ENCODE measurements at regions not wholly inside any gene's neighbourhood (a gene's known extent, or its start where the extent isn't known, plus 50 kb on each side); places are given as distances from the start of the nearest gene placed in this dataset.

GRCh38 chr1:147811273-147811672 is 50.9 kb upstream of the GJA5 start:
- DNase-seq (ENCODE audit: low read depth in 4 of 4, low spot score in 1 of 4) = no peak

- DNase-seq (ENCODE audit: low read depth in 4 of 4, low spot score in 1 of 4) = no peak
Measured at GRCh38 chr1:147811751-147812150, 51.3 kb upstream of the GJA5 start.

- DNase-seq (ENCODE audit: low read depth in 4 of 4, low spot score in 1 of 4) = no peak
Measured at GRCh38 chr1:147812799-147813198, 52.4 kb upstream of the GJA5 start.

- DNase-seq (ENCODE audit: low read depth in 4 of 4, low spot score in 1 of 4) = no peak
Measured at GRCh38 chr1:147815503-147815902, 55.1 kb upstream of the GJA5 start.

- no peak for DNase-seq (ENCODE audit: low read depth in 4 of 4, low spot score in 1 of 4)
Measured at GRCh38 chr1:147820761-147821297, 60.4 kb upstream of the GJA5 start.

GRCh38 chr1:147821883-147822282 is 61.5 kb upstream of the GJA5 start:
- DNase-seq (ENCODE audit: low read depth in 4 of 4, low spot score in 1 of 4) = no peak

GRCh38 chr1:147822292-147822691 is 61.9 kb upstream of the GJA5 start:
- DNase-seq (ENCODE audit: low read depth in 4 of 4, low spot score in 1 of 4) = no peak

- DNase-seq (ENCODE audit: low read depth in 4 of 4, low spot score in 1 of 4) = no peak
Measured at GRCh38 chr1:147824001-147824400, 63.6 kb upstream of the GJA5 start.

GRCh38 chr1:147824798-147825197 is 64.4 kb upstream of the GJA5 start:
- no peak for DNase-seq (ENCODE audit: low read depth in 4 of 4, low spot score in 1 of 4)

- no peak for DNase-seq (ENCODE audit: low read depth in 4 of 4, low spot score in 1 of 4)
Measured at GRCh38 chr1:147825586-147825985, 65.2 kb upstream of the GJA5 start.

- DNase-seq (ENCODE audit: low read depth in 4 of 4, low spot score in 1 of 4) = no peak
Measured at GRCh38 chr1:147826259-147826658, 65.9 kb upstream of the GJA5 start.

GRCh38 chr1:147833231-147833860 is 69.2 kb upstream of the GJA8 start:
- DNase-seq (ENCODE audit: low read depth in 4 of 4, low spot score in 1 of 4) = no peak

- no peak for DNase-seq (ENCODE audit: low read depth in 4 of 4, low spot score in 1 of 4)
Measured at GRCh38 chr1:147834181-147834580, 68.4 kb upstream of the GJA8 start.

GRCh38 chr1:147834810-147835209 is 67.8 kb upstream of the GJA8 start:
- no peak for DNase-seq (ENCODE audit: low read depth in 4 of 4, low spot score in 1 of 4)

GRCh38 chr1:147837129-147837963 is 65.2 kb upstream of the GJA8 start:
- no peak for DNase-seq (ENCODE audit: low read depth in 4 of 4, low spot score in 1 of 4)

GRCh38 chr1:147837964-147838292 is 64.7 kb upstream of the GJA8 start:
- DNase-seq (ENCODE audit: low read depth in 4 of 4, low spot score in 1 of 4) = no peak

GRCh38 chr1:147840909-147841308 is 61.7 kb upstream of the GJA8 start:
- peak in 2 of 4 experiments; percentile 1 to 4 for DNase-seq (ENCODE audit: low read depth in 4 of 4, low spot score in 1 of 4)

GRCh38 chr1:147842578-147842977 is 60.0 kb upstream of the GJA8 start:
- no peak for DNase-seq (ENCODE audit: low read depth in 4 of 4, low spot score in 1 of 4)

GRCh38 chr1:147843486-147843885 is 59.1 kb upstream of the GJA8 start:
- no peak for DNase-seq (ENCODE audit: low read depth in 4 of 4, low spot score in 1 of 4)

GRCh38 chr1:147847831-147848230 is 54.8 kb upstream of the GJA8 start:
- no peak for DNase-seq (ENCODE audit: low read depth in 4 of 4, low spot score in 1 of 4)

GRCh38 chr1:147849098-147849895 is 53.3 kb upstream of the GJA8 start:
- no peak for DNase-seq (ENCODE audit: low read depth in 4 of 4, low spot score in 1 of 4)

GRCh38 chr1:147850737-147851136 is 51.9 kb upstream of the GJA8 start:
- DNase-seq (ENCODE audit: low read depth in 4 of 4, low spot score in 1 of 4) = no peak
